CD4-positive, alpha-beta T cell treated with Interleukin-15 for 4 hours (primary cell): ENCODE measurements at regions not wholly inside any gene's neighbourhood (a gene's known extent, or its start where the extent isn't known, plus 50 kb on each side); places are given as distances from the start of the nearest gene placed in this dataset.

ENCODE experiments used
- DNase-seq: peaks from one replicate; pipeline ENCODE4 v3.0.0-alpha.2; 2020; ENCODE audit warnings: low spot score

DNA sequence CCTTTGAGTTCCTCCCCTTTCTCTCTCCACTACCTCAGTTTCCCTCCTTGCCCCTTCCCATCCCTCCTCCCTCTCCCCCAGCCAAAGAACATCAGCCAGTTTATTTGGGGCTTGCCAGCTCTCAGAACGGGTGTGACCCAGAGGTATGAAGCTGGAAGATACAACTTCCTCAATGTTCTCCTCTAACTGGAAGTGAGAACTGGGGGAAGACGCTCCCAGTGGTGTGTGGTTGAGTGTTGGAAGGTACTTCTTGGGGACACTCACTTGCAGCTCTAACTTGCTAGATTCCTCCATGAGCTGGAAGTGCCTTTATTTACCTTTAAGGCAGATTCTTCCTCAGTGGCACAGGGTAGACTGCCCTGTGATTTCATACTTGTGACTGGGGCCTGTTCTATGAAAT, 110.5 kb upstream of the HABP2 start:
- DNase-seq = no peak

DNA sequence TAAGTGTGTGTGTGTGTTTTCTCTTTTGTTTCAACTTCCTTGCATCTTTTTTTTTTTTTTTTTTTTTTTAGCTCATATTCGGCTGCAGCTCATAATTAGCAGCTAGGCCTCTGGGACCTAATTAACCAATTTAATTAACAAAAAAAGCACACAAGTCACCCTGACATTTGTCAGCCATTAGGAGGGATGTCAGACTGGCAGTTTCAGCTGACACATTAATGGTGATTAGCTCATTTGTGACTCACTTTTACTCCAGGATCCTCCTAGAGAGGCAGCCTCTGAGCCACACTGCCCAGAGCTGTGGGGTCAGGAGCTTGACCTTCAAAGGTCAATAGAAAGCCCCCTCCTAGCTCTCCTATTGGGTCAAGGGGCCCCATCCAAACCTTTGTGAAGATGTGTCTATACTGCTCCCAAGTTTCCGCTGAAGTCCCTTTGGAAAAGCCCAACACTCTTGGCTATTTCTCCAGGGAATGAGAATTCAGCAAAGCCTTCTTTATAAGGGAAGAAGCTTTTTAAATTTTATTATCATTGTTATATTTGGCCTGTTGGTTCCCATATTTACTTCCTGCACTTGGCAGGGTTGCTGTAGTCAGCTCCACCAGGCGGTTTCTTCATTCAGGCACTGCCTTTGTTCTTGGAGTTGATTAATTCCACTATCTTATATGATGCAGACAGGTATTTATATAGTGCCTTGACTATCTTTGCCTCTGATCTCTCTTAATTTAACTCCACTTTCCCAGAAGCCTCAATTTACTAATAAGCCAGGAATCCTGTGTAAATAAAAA, 109.5 kb upstream of the HABP2 start:
- DNase-seq = no peak

DNA sequence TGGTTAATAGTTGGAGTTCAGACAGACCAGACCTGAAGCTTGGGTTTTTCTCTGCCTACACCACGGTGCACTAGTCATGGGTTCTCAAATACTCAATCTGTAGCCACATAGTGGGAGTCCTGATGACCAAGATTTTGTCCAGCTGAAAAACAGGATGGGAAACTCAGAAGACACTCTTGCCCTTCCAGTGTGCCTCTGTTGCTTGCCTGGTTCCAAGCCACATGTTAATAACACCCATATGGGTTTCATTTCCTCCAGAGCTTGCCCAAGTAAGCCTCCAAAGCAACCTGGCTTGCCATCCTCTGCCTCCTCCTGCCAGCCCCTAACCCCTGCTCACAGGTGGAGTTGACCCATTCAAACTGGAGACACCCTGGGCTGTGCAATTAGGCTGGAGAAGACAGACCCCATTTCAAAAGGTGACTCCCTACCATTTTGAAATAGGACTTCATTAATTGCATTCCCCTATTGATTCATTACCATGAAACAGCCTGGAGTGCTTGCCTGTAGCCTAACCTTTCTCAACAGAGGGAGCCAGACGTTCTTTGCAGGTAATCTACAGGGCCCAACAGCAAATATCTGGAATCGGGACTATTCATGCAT, 108.0 kb upstream of the HABP2 start:
- DNase-seq = no peak

DNA sequence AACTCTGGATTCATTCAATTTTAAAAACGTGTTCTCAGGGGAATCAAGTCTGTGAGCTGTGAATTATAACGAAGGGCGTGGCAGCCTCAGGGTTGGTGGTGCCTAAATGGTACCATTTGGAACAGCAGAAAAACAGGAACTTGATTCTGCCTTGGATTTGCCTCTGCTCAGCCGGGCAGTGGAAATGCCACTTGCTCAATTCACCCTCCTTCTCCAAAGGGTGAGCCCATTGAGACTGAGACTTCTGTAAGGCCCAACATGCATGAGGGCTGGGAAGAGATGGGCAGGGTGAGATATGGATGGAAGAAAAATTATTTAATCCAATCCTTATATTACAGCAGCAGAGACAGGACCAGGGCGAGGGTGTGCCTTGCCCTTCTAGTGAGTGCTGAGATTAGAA, 107.1 kb upstream of the HABP2 start:
- no peak for DNase-seq

DNA sequence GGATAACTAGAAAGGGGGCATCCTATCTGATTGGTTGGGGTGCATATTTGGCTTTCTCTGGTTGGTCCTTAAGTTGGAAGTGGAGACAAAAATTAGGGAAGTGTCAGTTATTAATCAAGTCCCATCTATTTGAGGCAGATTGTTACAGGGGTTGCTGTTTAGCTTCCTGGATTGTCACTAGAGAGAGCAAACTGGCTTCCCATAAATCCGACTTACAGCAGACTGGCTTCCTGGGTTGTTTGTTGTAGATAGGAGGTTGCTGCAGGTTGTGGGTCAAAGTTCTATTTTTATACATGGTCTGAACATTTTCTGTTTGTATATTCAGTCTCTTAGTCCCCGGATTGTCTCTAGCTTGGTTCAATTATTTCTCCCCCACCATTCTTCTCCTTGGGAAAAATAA, 106.1 kb upstream of the HABP2 start:
- DNase-seq = no peak

DNA sequence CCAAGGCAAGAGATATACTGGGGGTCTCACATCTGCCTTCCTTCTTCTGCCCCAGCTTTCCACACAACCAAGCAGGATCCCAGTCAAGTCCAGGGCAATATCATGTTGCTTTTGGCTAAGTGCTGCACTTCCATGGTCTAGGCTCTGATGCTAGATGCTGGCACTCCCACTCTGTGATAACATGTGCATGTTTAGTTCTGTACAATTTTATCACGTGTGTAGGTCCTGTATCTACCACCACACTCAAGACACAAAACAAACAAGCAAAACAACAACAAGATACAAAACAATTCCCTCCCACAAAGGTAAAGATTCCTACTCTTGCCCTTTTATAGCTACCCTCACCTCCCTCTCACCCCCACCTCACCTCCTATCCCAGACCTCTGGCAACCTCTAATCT, 105.6 kb upstream of the HABP2 start:
- no peak for DNase-seq

DNA sequence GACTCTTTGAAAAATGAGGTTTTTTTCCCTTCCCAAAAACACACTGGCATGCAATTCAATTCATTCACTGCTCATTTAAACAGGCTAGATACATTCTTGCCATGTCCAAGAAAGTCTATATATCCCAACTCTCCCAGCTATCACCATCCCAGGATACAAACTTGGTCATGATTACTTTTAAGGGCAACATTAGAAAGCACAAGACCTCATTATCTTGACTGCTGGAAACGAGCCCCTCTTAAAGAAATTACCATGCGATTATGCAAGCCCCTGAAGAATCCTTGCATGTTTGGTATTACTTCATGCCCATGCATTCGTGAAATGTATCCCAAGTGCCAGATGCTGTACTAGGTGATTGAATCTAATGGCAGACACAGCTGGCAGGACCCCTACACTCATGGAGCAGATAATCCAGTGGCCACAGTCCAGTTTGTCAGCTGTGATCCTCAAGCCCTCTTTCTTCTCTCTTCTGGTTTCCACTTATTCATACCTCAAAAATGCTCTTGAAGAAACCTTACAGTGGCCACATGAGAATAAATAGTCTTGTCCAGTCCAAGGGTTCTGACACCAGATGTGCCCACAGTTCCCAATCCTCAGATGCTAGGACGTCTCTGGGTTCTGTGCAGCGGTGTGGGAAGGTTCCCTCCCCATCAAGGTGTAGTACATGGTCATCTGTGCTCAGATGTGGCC, 103.7 kb upstream of the HABP2 start:
- no peak for DNase-seq

DNA sequence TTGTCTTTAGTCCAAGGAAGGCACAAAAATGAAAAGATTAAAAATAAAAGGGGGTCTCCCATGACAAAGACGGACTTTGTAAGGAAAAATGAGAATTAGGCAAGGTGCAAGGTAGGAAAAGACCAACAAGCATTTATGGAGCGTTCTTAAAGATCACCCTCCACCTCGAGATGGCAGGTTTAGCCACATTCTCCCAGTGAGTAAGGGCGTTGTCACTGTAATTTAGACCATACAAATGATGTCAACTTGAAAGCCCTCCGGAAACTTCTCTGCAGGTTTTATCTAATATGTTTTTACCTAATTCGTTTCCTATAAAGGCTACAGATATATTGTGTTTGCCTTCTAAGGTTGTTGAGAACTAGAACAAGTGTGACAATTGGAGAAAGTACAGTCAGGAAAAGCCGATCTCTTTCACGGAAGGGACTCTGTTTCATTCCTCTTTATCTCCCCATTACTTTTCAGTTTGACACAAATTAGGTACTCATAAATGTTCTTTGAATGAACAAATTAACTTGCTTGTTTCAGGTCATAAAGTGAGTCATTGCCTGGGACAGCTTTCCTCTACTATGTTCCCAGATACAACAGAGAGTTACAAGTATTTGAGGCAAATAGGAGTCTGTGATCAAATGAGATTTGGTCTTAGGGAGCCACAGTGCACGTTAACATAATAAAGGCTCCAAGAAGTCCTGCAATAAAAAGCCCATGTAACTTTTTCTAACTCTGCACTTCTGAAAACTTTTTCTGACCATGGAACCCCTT, 102.6 kb upstream of the HABP2 start:
- no peak for DNase-seq

DNA sequence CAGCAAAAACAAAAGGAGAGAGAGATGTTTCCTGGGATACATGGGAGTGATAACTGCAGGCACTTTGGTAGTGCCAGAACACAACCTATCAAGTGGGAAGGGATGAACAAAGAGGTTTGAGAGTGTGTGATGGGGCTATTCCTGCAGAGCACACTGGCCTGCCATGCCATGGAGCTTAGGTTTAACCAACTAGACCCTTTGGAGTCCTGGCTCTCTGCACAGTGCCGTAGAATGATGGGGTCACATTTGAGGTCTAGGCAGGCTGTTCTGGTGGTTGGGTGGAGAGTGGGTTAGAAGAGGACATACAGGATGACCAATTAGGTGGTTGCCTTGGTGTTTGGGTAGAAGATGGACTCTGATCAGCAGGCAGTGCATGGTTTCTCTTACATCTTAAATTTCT, 101.9 kb upstream of the HABP2 start:
- no peak for DNase-seq

DNA sequence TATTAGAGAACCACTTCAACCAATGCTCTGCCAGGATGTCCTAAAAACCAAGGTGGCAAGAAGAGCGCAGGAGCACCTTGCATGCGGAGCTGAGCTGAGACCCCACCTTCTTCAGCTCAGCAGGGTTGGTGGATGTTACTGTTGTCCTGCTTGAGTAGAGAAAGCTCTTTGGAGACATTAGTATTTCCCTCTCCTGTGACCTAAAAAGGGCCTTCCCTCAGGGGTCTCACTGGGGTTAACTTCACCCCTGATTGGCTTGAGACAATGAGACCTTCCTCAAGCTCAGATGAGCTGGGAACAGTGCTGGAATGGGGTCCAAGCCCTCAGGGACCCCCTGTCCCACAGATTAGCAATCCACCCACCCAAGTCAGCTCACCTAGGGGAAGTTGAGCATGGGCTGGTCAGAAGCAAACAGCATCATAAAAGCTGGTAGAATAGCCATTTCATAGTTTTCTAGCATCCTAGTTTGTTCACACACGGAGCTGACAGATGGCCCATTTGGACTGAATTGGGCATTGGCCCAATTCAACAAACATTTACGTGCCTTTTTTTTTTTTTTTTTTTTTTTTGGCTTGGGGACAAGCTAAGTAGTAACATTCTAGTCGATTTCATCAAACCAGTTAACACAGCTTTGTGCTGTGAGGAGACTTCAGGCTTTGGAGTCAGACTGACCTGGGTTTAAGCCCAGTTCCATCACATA, 100.6 kb upstream of the HABP2 start:
- DNase-seq = no peak

DNA sequence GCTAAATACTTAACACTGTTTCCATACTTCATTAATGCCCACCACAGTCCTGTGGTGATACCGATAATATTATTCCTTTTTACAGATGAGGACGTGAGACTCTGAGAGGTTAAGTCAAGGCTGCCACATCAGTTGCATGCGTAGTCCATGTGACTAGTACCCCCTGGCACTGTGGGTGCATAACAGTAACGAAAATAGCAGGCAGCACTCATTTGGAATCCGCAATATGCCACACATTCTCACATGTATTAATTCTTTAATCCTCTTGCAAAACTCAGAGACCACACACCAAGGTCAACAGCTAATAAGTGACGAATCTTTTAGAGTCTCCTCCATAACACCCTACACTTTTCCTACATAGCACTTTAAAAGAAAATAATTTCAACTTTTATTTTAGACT, 99.5 kb upstream of the HABP2 start:
- no peak for DNase-seq

DNA sequence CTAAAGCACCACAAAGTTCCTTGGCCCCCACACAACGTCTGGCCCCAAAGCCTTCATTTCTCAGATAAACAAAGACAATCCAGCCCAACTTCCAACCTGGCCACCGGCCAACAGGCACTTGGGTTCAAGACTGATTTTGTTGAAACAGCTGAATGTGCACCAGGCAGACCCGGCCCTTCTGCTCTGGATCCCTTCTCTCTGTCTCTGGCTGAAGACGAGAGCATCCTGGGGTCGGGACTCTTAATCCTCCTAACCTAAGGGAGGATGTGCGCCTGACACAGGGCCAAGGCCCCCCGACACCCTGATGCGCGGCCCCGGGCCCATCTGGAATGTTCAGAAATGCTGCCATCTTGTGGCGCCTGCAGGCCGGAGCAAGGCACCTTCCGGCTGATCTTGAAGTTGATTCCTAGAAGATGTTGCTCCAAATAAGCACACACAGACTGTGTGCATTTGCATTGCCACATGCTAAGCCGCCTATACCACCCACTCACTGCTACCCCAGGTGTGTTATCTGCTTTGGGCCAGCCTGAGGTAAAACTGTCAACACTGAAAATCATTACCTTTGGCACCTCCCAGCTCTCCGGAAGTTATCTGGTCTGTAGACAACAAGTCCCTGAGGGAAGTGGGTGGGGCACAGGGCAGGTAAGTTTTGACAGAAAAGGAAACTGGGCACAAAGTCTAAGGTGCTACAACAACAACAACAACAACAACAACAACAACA, 98.4 kb upstream of the HABP2 start:
- no peak for DNase-seq

DNA sequence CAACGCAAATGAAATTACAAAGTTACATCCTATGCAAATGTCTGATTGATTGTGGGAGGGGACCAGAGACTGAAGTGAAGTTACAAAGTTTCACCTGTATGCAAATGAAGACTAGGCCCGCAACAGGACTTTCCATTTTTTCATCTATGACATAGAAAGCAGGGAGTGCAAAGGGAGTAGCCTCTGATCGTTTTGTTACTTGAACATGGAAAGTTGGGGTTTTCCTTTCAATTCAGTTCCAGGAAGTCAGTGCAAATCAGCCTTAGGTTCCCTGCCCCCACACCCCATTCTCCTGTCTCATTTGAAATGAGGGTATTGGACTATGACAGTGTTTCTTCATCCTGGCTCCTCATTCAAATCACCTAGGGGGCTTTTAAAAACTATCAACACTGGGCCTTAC, 96.9 kb upstream of the HABP2 start:
- DNase-seq = no peak

DNA sequence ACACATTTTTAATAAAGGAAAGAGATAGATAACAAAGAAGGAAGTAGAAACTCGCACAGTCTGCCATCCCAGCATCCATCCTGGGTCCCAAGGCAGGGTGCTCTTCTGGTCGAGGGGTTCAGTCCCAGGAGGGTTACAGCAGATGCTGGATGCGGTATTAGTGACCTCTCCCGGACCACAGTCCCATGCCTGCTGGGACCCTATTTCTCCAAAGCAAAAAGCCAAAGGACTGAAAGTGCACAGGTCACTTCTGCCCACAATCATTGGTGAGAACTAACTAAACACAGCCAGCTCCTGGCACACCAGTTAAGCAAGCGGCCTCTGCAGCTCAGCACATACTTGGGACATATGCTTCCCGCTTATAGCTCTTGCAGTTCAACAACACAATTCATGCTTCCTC, 96.1 kb upstream of the HABP2 start:
- no peak for DNase-seq

DNA sequence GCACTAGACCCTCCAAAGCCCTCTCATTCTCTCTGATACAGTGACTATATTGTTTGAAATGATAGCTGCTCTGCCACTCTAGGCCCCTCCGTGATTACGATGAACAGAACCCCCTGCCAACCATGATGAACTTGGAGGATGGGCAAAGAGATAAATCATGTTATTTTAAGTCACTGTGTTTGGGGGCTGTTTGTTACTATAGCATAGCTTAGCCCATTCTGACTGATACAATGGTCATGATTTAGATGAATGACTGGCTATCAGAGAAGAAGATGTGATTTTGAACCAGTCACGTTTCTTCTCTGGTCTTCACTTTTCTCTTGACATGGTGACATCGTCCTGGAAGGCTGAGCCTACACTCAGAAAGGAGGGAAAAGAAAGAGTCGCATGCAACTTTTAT, 95.4 kb upstream of the HABP2 start:
- no peak for DNase-seq

DNA sequence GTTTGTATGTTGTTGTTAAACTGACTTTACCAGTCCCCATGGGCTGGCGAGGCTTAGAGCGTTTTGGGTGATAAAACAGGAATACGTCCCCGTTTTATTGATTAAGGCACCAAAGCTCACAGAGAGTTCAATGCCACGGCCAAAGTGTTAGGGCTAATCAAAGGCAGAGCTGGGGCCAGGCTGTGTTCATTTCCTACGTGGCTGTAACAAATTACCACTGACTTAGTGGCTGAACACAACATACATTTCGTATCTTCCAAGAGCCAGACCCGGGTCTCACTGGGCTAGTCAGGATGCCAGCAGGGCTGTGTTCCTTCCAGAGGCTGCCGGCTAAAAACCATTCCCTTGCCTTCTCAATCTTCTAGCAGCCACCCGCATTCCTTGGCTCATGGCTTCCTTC, 94.4 kb upstream of the HABP2 start:
- DNase-seq = no peak

DNA sequence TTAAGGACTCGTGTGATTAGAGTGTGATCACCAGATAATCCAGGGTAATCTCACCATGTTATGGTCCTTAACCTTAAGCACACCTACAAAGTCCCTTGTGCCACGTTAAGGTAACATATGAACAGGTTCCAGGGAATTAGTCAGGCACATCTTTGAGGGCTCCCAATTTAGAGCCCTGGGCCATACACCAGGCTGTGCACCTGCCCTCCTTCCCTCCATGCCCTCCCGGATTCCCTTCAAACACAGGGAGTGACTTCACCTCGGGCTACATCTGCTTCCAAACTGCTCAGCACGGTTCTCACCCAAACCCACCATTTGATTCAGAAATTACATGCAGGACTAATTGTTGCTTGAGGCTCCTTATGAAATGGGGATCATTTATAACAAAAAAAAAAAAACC, 93.9 kb upstream of the HABP2 start:
- DNase-seq = no peak

DNA sequence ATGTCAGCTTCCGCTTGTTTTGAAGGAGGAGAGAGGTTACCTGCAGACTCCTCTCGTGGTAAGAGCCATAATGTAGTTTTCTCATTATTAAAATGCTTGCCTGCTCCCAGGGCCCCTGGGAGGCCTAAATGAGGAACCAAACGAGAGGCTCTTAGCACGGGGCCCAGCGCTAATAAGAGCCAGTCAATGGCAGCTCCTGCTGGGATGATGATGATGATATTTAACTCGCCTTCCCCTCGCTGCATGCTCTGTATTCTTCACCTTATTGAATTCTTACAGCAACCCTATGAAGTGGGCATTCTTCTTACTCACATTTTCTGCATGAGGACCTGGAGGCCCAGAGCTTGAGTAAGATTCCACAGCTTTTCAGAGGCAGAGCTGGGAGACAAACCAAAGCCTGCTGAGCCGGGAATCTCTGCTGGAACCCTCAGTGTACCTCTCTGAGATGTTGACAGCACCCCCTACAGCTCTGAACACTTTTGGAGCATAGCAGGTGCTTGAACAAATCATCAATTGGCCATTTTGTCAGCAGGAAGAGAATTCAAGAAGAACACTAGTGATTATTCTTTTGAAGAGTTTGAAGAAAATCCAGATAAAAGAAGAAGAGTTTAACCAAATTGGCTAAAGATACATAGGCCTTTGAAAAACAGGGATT, 93.1 kb upstream of the HABP2 start:
- DNase-seq = no peak

DNA sequence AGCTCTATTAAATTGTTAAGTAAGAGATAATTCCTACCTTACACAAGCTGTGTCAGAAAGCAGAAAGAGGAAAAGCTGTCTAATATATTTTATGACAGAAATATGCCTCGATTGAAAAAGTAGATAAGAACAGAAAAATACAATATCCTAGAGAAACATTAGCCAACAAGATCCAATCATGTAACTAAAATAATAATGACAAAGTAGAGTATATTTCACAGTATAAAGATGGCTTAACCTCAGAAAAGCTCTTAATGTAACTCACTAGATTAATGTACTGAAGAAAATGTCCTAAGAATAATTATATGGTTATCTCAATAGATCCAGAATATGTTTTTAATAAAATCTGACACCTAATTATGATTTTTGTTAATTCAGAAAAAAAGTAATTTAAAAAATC, 89.8 kb upstream of the HABP2 start:
- DNase-seq = no peak

DNA sequence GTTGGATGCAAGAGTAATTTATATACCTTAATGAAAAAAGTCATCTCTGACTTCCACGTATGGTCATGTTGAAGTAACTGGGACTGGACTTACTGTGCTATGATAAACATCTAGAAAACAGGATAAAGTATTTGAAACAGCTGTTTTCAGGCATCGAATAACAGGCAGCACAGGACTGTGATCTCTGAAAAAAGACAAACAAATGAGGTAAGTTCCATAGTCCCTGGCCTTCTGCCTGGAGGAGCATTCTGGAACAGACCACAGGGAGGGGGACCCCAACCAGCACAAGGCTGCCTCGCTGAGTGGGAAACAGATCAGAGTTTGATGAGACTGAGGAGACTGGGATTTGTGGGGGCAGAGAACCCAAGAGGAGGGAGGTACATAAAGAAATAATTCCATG, 89.1 kb upstream of the HABP2 start:
- DNase-seq = no peak

DNA sequence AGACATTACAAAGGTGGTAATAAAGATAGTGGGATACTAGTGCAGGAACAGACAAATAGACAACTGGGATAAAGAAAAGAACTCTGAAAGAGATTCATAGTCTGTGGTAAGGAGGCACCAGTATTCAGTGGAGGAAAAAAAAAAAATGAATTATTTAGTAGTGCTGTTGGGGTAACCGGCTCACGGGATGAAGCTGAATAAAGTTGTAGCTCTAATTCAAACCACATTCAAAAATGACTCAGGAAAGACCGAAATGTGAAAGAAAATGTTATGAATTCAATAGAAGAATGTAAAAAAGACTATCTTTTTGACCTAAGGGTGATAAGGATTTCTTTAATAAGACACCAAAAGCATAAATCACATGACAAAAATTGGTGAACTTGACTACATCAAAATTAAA, 83.1 kb upstream of the HABP2 start:
- DNase-seq = no peak
